ENCODE measurements at regions not wholly inside any gene's neighbourhood (a gene's known extent, or its start where the extent isn't known, plus 50 kb on each side); places are given as distances from the start of the nearest gene placed in this dataset.

DNA sequence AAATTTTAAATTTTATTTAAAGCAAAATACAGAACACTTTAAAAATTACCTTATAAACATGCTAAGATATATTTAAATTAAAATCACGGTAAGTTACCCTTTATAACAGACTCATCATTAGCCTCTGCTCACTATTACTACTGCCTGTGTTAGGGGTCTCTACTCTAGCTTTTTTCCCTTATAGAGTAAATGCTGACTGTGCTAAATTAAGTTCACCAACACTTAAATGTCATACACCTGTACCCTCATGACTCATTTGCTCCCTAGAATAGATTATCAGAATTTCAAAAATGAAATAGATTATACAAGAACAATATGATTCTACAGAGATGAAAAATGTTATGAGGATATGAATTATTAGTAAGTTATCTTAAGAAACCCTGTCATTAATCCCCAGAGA, 131.1 kb upstream of the INPP4B start:
- Histone ChIP-seq H3K9me3 (ENCODE audit: control insufficient read depth, low read depth, low read length) (no peaks in the 10 kb centered on the region), H3T11ph (ENCODE audit: low read length) (no peak overlapping the region), H3K14ac (ENCODE audit: insufficient read depth, low read length) (no peak overlapping the region), H2BK20ac (ENCODE audit: low read depth, low read length, poor library complexity, severe bottlenecking) (no peak overlapping the region), H3K23me2 (ENCODE audit: insufficient read length, low read depth, low read length, poor library complexity, severe bottlenecking) (no peaks in the 10 kb centered on the region), H4K5ac (ENCODE audit: insufficient read length, low read depth, low read length) (no peak overlapping the region), H3K23ac (ENCODE audit: insufficient read length, low read depth, low read length) (no peak overlapping the region), H3K79me1 (ENCODE audit: insufficient read depth, low read depth, low read length, poor library complexity, severe bottlenecking) (no peaks in the 10 kb centered on the region), H3K18ac (ENCODE audit: insufficient read length, low read depth, low read length) (no peak overlapping the region), H3K56ac (ENCODE audit: insufficient read length, low read depth, low read length) (no peak overlapping the region), H3K9ac (ENCODE audit: extremely low read depth, insufficient read length, low read length) (no peak overlapping the region), H3K4me2 (ENCODE audit: insufficient read depth, insufficient read length, low read length) (no peak overlapping the region), H3K4me1 (ENCODE audit: insufficient read depth, low read length) (no peaks in the 10 kb centered on the region), H2AK5ac (ENCODE audit: insufficient read length, low read length) (no peak overlapping the region), H4K20me1 (ENCODE audit: control insufficient read depth, insufficient read depth, insufficient read length) (no peaks in the 10 kb centered on the region), H2BK5ac (ENCODE audit: insufficient read length, low read length) (no peak overlapping the region), H2BK12ac (ENCODE audit: insufficient read length, low read depth, low read length) (no peak overlapping the region), H2BK15ac (ENCODE audit: low read depth, low read length) (no peak overlapping the region), H2AFZ (ENCODE audit: low read length) (no peak overlapping the region), H4K8ac (replicated peaks; ENCODE audit: insufficient read length, low read depth, low read length) (no peak overlapping the region), H4K91ac (ENCODE audit: insufficient read length, low read depth, low read length) (no peak overlapping the region), H2BK120ac (ENCODE audit: low read depth, low read length, poor library complexity, severe bottlenecking) (no peak overlapping the region), H3K27ac (ENCODE audit: insufficient read length, low read depth, low read length) (no peak overlapping the region), H3K4ac (ENCODE audit: low read depth, low read length) (no peak overlapping the region), H3K79me2 (ENCODE audit: insufficient read depth, low read length) (no peaks in the 10 kb centered on the region), H3K27me3 (ENCODE audit: insufficient read depth, low read length) (no peaks in the 10 kb centered on the region)
- WGBS (ENCODE audit: extremely low coverage, insufficient read length, low lambda C conversion rate) = no CpG with 5 or more reads among the region's 1 CpG
- H3K9me3 Mint-ChIP-seq = no peaks in the 10 kb centered on the region
- TF ChIP-seq, protein P1, sequence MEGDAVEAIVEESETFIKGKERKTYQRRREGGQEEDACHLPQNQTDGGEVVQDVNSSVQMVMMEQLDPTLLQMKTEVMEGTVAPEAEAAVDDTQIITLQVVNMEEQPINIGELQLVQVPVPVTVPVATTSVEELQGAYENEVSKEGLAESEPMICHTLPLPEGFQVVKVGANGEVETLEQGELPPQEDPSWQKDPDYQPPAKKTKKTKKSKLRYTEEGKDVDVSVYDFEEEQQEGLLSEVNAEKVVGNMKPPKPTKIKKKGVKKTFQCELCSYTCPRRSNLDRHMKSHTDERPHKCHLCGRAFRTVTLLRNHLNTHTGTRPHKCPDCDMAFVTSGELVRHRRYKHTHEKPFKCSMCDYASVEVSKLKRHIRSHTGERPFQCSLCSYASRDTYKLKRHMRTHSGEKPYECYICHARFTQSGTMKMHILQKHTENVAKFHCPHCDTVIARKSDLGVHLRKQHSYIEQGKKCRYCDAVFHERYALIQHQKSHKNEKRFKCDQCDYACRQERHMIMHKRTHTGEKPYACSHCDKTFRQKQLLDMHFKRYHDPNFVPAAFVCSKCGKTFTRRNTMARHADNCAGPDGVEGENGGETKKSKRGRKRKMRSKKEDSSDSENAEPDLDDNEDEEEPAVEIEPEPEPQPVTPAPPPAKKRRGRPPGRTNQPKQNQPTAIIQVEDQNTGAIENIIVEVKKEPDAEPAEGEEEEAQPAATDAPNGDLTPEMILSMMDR (conservative IDR thresholded peaks at IDR 0.05) = no peak
- no peaks in the 10 kb centered on the region for H3K36me3 Mint-ChIP-seq (ENCODE audit: insufficient read depth in 1 of 3, low read depth in 3 of 3)
- H3K27ac Mint-ChIP-seq = no peak overlapping the region
- H3K4me1 Mint-ChIP-seq = peaks cover 0 to 7% of the 10 kb centered on the region in 2 experiments; a peak in 2 of 4 replicates
- H3K4me3 Mint-ChIP-seq = no peak overlapping the region
- no peaks in the 10 kb centered on the region for H3K27me3 Mint-ChIP-seq (ENCODE audit: low read depth)
- no peak for DNase-seq

Measured in H9 (cell line).